K562 (cell line): ENCODE measurements at regions not wholly inside any gene's neighbourhood (a gene's known extent, or its start where the extent isn't known, plus 50 kb on each side); places are given as distances from the start of the nearest gene placed in this dataset.

Experiments used
- ARID2 ChIP-seq: fragments of 450-650 bp; IDR thresholded peaks from 2 replicates; pipeline ENCODE4 v1.6.1; 2017; ENCODE audit warnings: antibody characterized with exemption, mild to moderate bottlenecking
- ATF4 ChIP-seq: fragments of 450-650 bp; formaldehyde crosslinking; IDR thresholded peaks from 2 replicates; pipeline ENCODE4 v1.4.0; 2022; ENCODE audit warnings: mild to moderate bottlenecking, moderate library complexity
- DLX4 ChIP-seq: fragments of 250-450 bp; sonication (Bioruptor Pico); IDR thresholded peaks from 2 replicates; pipeline ENCODE4 v1.6.1; 2021; ENCODE audit warnings: mild to moderate bottlenecking
- ESRRB ChIP-seq: fragments of 250-450 bp; sonication (Bioruptor Pico); IDR thresholded peaks from 2 replicates; pipeline ENCODE4 v1.5.0; 2020; ENCODE audit warnings: mild to moderate bottlenecking, moderate library complexity, borderline replicate concordance
- FOXJ2 ChIP-seq: fragments of 200-800 bp; sonication (Bioruptor generic); IDR thresholded peaks from 2 replicates; pipeline ENCODE4 v1.6.1; 2016; ENCODE audit warnings: missing genetic modification characterization, missing compliant biosample characterization
- GTF2A2 ChIP-seq: IDR thresholded peaks from 2 replicates; pipeline ENCODE4 v1.6.1; 2016; ENCODE audit warnings: mild to moderate bottlenecking, missing genetic modification characterization, missing compliant biosample characterization
- NBN ChIP-seq: fragments of 450-650 bp; IDR thresholded peaks from 2 replicates; pipeline ENCODE4 v1.6.1; 2016; ENCODE audit warnings: low read depth, mild to moderate bottlenecking
- PHB2 ChIP-seq: fragments of 450-650 bp; IDR thresholded peaks from 2 replicates; pipeline ENCODE4 v1.6.1; 2017; ENCODE audit warnings: low read depth
- SAP30 ChIP-seq: fragments of 200-600 bp; sonication (generic); IDR thresholded peaks from 2 replicates; pipeline ENCODE4 v1.6.1; 2012; ENCODE audit warnings: borderline replicate concordance, low read depth, mild to moderate bottlenecking, moderate library complexity, low read length, control low read depth, inconsistent platforms; ENCODE audit not compliant: insufficient read depth, poor library complexity, severe bottlenecking
- SOX6 ChIP-seq: fragments of 450-650 bp; IDR thresholded peaks from 2 replicates; pipeline ENCODE4 v1.6.1; 2014; ENCODE audit warnings: mild to moderate bottlenecking
- SRSF3 ChIP-seq: fragments of 200-400 bp; formaldehyde crosslinking; IDR thresholded peaks from 2 replicates; pipeline ENCODE4 v1.6.1; 2016; ENCODE audit warnings: mild to moderate bottlenecking, low read length, moderate library complexity; ENCODE audit not compliant: insufficient read depth
- TAL1 ChIP-seq: fragments of 450-650 bp; IDR thresholded peaks from 2 replicates; pipeline ENCODE4 v1.6.1; 2016; ENCODE audit warnings: mild to moderate bottlenecking
- TSHZ1 ChIP-seq: fragments of 250-450 bp; sonication (Bioruptor Pico); IDR thresholded peaks from 2 replicates; pipeline ENCODE4 v1.4.0; 2020; ENCODE audit warnings: mild to moderate bottlenecking, moderate library complexity
- ZNF197 ChIP-seq: fragments of 200-800 bp; sonication (Bioruptor generic); IDR thresholded peaks from 2 replicates; pipeline ENCODE4 v1.6.1; 2016; ENCODE audit warnings: low read depth, missing genetic modification characterization, missing compliant biosample characterization
- ZNF589 ChIP-seq: fragments of 200-800 bp; sonication (Bioruptor generic); IDR thresholded peaks from 2 replicates; pipeline ENCODE4 v1.6.1; 2016; ENCODE audit warnings: low read depth, missing genetic modification characterization, missing compliant biosample characterization
- ZNF639 ChIP-seq, 2 experiments: fragments of 200-800 bp in 1 of 2; sonication (Bioruptor generic) in 1 of 2; sonication (generic) in 1 of 2; formaldehyde crosslinking in 1 of 2; IDR thresholded peaks in 1 of 2; conservative IDR thresholded peaks in 1 of 2; 2 replicates each; pipeline versions ENCODE4 v1.5.0 to v1.6.1; 2016 to 2020; ENCODE audit warnings: missing compliant biosample characterization in 1 of 2, missing genetic modification characterization in 1 of 2, missing genetic modification reagents in 1 of 2
- ZZZ3 ChIP-seq: fragments of 450-650 bp; IDR thresholded peaks from 2 replicates; pipeline ENCODE4 v1.6.1; 2016; ENCODE audit warnings: antibody characterized with exemption, mild to moderate bottlenecking, moderate library complexity
- TF ChIP-seq, protein P1 (sequence below), 2 experiments: fragments of 450-650 bp; IDR thresholded peaks; 2 replicates each; pipeline ENCODE4 v1.6.1; 2018; ENCODE audit warnings: mild to moderate bottlenecking in 2 of 2, low read depth in 1 of 2; ENCODE audit not compliant: partially characterized antibody in 2 of 2

GRCh38 chr7:106462365-106462859 lies 177.6 kb upstream of the NAMPT start (continued):
- TF ChIP-seq GTF2A2 (tag) (no peak), PHB2 (no peak), ZZZ3 (no peak), TAL1 (no peak), ZNF589 (CRISPR knock-in tag) (no peak), SRSF3 (no peak), SAP30 (no peak), ESRRB (CRISPR knock-in tag) (no peak), SOX6 (0 out of 2 replicates have a peak, but pooled peaks have one; percentile 22), ATF4 (CRISPR knock-in tag) (no peak), ZNF639 (CRISPR knock-in tag; conservative IDR thresholded peaks at IDR 0.05 in 1 of 2, IDR thresholded peaks at IDR 0.05 in 1 of 2) (no peak), FOXJ2 (tag) (peak; percentile 58; the same call in 1 of the 2 replicates), DLX4 (CRISPR knock-in tag) (no peak), ZNF197 (no peak), TSHZ1 (CRISPR knock-in tag) (no peak), NBN (peak; percentile 71; the same call in 1 of the 2 replicates), ARID2 (0 out of 2 replicates have a peak, but pooled peaks have one; percentile 75)
- TF ChIP-seq, protein P1, sequence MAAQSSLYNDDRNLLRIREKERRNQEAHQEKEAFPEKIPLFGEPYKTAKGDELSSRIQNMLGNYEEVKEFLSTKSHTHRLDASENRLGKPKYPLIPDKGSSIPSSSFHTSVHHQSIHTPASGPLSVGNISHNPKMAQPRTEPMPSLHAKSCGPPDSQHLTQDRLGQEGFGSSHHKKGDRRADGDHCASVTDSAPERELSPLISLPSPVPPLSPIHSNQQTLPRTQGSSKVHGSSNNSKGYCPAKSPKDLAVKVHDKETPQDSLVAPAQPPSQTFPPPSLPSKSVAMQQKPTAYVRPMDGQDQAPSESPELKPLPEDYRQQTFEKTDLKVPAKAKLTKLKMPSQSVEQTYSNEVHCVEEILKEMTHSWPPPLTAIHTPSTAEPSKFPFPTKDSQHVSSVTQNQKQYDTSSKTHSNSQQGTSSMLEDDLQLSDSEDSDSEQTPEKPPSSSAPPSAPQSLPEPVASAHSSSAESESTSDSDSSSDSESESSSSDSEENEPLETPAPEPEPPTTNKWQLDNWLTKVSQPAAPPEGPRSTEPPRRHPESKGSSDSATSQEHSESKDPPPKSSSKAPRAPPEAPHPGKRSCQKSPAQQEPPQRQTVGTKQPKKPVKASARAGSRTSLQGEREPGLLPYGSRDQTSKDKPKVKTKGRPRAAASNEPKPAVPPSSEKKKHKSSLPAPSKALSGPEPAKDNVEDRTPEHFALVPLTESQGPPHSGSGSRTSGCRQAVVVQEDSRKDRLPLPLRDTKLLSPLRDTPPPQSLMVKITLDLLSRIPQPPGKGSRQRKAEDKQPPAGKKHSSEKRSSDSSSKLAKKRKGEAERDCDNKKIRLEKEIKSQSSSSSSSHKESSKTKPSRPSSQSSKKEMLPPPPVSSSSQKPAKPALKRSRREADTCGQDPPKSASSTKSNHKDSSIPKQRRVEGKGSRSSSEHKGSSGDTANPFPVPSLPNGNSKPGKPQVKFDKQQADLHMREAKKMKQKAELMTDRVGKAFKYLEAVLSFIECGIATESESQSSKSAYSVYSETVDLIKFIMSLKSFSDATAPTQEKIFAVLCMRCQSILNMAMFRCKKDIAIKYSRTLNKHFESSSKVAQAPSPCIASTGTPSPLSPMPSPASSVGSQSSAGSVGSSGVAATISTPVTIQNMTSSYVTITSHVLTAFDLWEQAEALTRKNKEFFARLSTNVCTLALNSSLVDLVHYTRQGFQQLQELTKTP (IDR thresholded peaks at IDR 0.05; ENCODE audit: low read depth in 1 of 2, partially characterized antibody in 2 of 2), result peak in 1 of 2 experiments; percentile 42
